ENCODE measurements at regions not wholly inside any gene's neighbourhood (a gene's known extent, or its start where the extent isn't known, plus 50 kb on each side); places are given as distances from the start of the nearest gene placed in this dataset.

- no peak for DNase-seq
Measured at GRCh38 chr15:68871507-68871906, 50.8 kb upstream of the ANP32A start.

DNA sequence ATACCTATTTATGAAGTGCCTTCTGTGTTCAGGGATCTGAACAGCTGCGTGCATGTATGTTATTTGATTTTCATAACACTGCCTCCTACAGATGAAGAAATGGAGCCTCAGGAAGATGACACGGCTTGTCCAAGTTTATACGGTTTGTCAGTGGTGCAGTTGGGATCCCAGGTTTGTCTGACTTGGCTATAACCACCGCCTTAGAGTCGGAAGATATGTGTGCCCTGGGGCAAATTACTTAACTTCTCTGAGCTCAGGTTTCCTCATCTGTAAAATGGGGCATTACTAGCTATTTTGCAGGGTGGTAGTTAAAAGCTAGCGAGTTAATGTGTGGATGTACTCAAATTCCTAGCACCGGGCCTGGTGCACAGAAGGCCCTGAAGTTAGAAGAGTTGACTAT is 54.1 kb upstream of the ANP32A start:
- no peak for DNase-seq

- DNase-seq = peak; percentile 75
Measured at GRCh38 chr15:68875377-68876116, 54.8 kb upstream of the SPESP1 start.

DNA sequence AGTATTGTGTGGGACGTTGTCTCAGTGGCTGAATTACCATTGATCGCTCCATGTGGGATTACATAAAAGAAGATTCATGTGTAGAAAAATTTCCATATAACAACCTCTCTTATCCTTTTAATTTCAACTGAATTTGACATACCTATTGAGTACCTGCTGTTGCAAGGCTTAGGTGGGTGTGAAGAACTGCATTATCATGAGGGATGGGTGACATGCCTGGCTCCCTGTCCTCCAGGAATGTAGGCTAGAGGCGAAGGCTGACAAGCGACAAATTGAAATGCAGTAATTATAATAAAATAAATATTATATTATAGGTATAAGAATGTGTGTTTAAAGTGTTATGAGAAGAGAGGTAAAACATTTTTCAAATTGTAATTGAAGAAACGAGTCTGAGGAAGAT is 52.7 kb upstream of the SPESP1 start:
- DNase-seq = no peak

- DNase-seq = no peak
Measured at GRCh38 chr15:68880382-68880781, 49.9 kb upstream of the SPESP1 start.

Measured in NCI-H774 (cell line).